GM12864 (cell line): ENCODE measurements at regions not wholly inside any gene's neighbourhood (a gene's known extent, or its start where the extent isn't known, plus 50 kb on each side); places are given as distances from the start of the nearest gene placed in this dataset.

Source experiments
- DNase-seq: peaks from one replicate; pipeline ENCODE4 v3.0.0-alpha.2; 2011; ENCODE audit warnings: low read depth
- H3K4me3 ChIP-seq: 2 replicates; pipeline ENCODE4 v1.5.1; 2011; ENCODE audit warnings: mild to moderate bottlenecking, low read depth, low read length, control low read depth
- CTCF ChIP-seq: IDR thresholded peaks from 2 replicates; pipeline ENCODE4 v1.5.1; 2011; ENCODE audit warnings: low read depth, mild to moderate bottlenecking, moderate library complexity, low read length, control low read depth, inconsistent platforms; ENCODE audit errors: missing control alignments

- no peak for DNase-seq
- H3K4me3 ChIP-seq = no peak overlapping the region
- TF ChIP-seq CTCF = no peak
Measured at GRCh38 chr14:49954171-49954631, 61.3 kb downstream of the ARF6 start.

- no peak for DNase-seq
- no peak overlapping the region for H3K4me3 ChIP-seq
- TF ChIP-seq CTCF = no peak
Measured at GRCh38 chr14:49955024-49955423, 62.1 kb downstream of the ARF6 start.

- H3K4me3 ChIP-seq = no peak overlapping the region
- TF ChIP-seq CTCF = no peak
- no peak for DNase-seq
Measured at GRCh38 chr14:49957089-49957852, 64.4 kb downstream of the ARF6 start.

- peak; percentile 82 for DNase-seq
- TF ChIP-seq CTCF = no peak
- H3K4me3 ChIP-seq = peak overlapping the region; percentile 6; the same call in 1 of the 2 replicates
Measured at GRCh38 chr14:49959822-49960408, 67.0 kb downstream of the ARF6 start.

GRCh38 chr14:49960453-49960852, 67.6 kb downstream of the ARF6 start:
- TF ChIP-seq CTCF = no peak
- DNase-seq = no peak
- H3K4me3 ChIP-seq = peak overlapping the region; percentile 6; the same call in 1 of the 2 replicates

GRCh38 chr14:49961270-49962222, 68.7 kb downstream of the ARF6 start:
- DNase-seq = no peak
- no peak overlapping the region; the same call in 1 of the 2 replicates for H3K4me3 ChIP-seq
- no peak for TF ChIP-seq CTCF
